Naive thymus-derived CD4-positive, alpha-beta T cell (primary cell): ENCODE measurements at regions not wholly inside any gene's neighbourhood (a gene's known extent, or its start where the extent isn't known, plus 50 kb on each side); places are given as distances from the start of the nearest gene placed in this dataset.

Experiments used
- ATAC-seq: fragments of 150-1000 bp; cut with Tn5 transposase; 2 replicates; pipeline ENCODE4 v1.10.0; 2021; ENCODE audit warnings: mild to moderate bottlenecking, moderate library complexity
- CTCF ChIA-PET: fragments of 350-600 bp; sonication (Branson Sonifier 250); formaldehyde crosslinking; loops from one replicate; lab custom pipeline; 2021; ENCODE audit warnings: antibody characterized with exemption; lab: Charles Lee
- POLR2A ChIA-PET: fragments of 350-600 bp; sonication (Branson Sonifier 250); formaldehyde crosslinking; loops from one replicate; lab custom pipeline; 2021; ENCODE audit warnings: antibody characterized with exemption, inconsistent platforms; lab: Charles Lee
- DNase-seq, 9 donors: peaks; one replicate each; pipeline versions ENCODE4 v3.0.0 to v3.0.0-alpha.2; 2020 to 2022; ENCODE audit warnings: mixed read lengths in 1 of 9
- H3K27ac ChIP-seq: one replicate; pipeline ENCODE4 v1.7.0; 2013; ENCODE audit warnings: mild to moderate bottlenecking, low read depth, low read length, moderate library complexity
- H3K27me3 ChIP-seq, 2 donors: one replicate each; pipeline ENCODE4 v1.7.0; 2013; ENCODE audit warnings: low read length in 2 of 2, mild to moderate bottlenecking in 2 of 2, moderate library complexity in 2 of 2; ENCODE audit not compliant: control insufficient read depth in 2 of 2, insufficient read depth in 2 of 2
- H3K36me3 ChIP-seq, 3 experiments: 1 replicate in 2 of 3; 2 replicates in 1 of 3; pipeline ENCODE4 v1.7.0; 2013; ENCODE audit warnings: low read length in 3 of 3, mild to moderate bottlenecking in 3 of 3, moderate library complexity in 1 of 3; ENCODE audit not compliant: insufficient read depth in 3 of 3, control insufficient read depth in 2 of 3
- H3K4me1 ChIP-seq, 2 donors: one replicate each; pipeline ENCODE4 v1.7.0; 2013; ENCODE audit warnings: low read length in 2 of 2, mild to moderate bottlenecking in 2 of 2, moderate library complexity in 1 of 2; ENCODE audit not compliant: control insufficient read depth in 2 of 2, insufficient read depth in 2 of 2
- H3K4me3 ChIP-seq: 2 replicates; pipeline ENCODE4 v1.7.0; 2013; ENCODE audit warnings: mild to moderate bottlenecking, low read length
- H3K9me3 ChIP-seq, 3 experiments: 1 replicate in 2 of 3; 2 replicates in 1 of 3; pipeline ENCODE4 v1.7.0; 2013; ENCODE audit warnings: low read length in 3 of 3; ENCODE audit not compliant: control insufficient read depth in 2 of 3
- H3K27ac Mint-ChIP-seq, 9 donors: one replicate each; pipeline ENCODE4 v1.8.0; 2020 to 2022; ENCODE audit warnings: mixed read lengths in 9 of 9, mild to moderate bottlenecking in 8 of 9, moderate library complexity in 5 of 9, inconsistent platforms in 2 of 9
- H3K27me3 Mint-ChIP-seq, 5 donors: one replicate each; pipeline ENCODE4 v1.8.0; 2021 to 2022; ENCODE audit warnings: mixed read lengths in 5 of 5, mild to moderate bottlenecking in 1 of 5
- H3K36me3 Mint-ChIP-seq, 5 donors: one replicate each; pipeline ENCODE4 v1.8.0; 2020 to 2022; ENCODE audit warnings: mixed read lengths in 5 of 5, mild to moderate bottlenecking in 3 of 5, inconsistent platforms in 1 of 5
- H3K4me1 Mint-ChIP-seq, 7 donors: one replicate each; pipeline ENCODE4 v1.8.0; 2020 to 2022; ENCODE audit warnings: mixed read lengths in 7 of 7, mild to moderate bottlenecking in 3 of 7, inconsistent platforms in 1 of 7
- H3K4me3 Mint-ChIP-seq, 10 donors: one replicate each; pipeline ENCODE4 v1.8.0; 2020 to 2022; ENCODE audit warnings: mild to moderate bottlenecking in 10 of 10, mixed read lengths in 10 of 10, moderate library complexity in 6 of 10, inconsistent platforms in 2 of 10
- H3K9me3 Mint-ChIP-seq, 11 donors: one replicate each; pipeline ENCODE4 v1.8.0; 2020 to 2022; ENCODE audit warnings: mixed read lengths in 11 of 11, mild to moderate bottlenecking in 4 of 11, inconsistent platforms in 1 of 11, moderate library complexity in 1 of 11
- intact Hi-C, 2 donors: fragments of 100-400 bp; cut with micrococcal nuclease; formaldehyde crosslinking; loops; one replicate each; pipeline ENCODE4 v1.15.1; 2023

DNA sequence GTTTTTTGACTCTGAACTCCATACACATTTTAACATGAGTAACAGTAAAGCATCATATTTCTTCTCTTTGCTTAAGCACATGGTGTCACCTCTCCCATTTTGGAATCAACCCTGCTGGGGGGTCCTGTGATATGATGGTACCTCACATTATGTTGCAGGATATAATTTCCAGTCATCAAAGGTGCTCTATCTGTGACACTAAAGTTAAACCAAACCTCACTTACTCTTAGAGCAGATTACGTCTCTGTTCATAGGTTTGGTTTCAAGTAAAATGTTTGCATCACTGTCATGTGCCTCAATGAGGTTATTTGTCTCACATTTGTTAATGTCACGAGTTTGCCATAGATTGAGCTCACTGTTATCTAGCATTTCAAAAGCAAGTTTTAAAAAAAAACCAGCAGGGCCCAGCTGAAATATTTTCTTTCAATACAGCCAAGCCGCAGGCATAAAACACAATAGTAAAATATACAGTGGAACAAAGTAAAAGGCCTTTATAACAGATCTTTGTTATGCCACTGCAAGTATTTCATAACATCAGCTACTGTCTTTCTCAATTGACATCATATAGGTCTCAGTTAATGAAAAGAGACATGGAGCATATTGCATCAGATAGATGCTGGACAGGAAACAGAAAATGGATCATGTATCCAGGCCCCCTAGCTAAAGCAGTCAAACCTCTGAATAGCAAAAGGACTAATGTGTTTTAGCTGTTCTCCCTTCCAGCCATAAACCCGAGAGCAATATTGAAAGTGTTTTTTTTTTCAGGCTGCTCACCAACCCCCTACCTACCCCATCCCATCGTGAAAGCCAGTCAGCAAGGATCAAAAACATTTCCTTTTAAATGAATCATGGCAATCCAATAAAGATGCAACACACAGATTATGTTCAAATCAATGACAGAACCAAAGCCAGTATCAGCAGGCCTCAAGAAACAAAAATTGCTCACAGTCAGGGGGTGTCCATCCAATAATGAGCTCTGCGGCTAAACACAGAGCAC, 182.1 kb upstream of the ITGA1 start:
- no peak overlapping the region for H3K4me3 ChIP-seq
- POLR2A ChIA-PET: no interaction called here
- peaks cover 4 to 12% (median 5%) of the 10 kb centered on the region in 5 donors for H3K27me3 Mint-ChIP-seq
- CTCF ChIA-PET: no interaction called here
- peaks cover 0 to 6% (median 0%) of the 10 kb centered on the region in 11 donors for H3K9me3 Mint-ChIP-seq
- DNase-seq: no peak
- no peak overlapping the region for H3K4me3 Mint-ChIP-seq
- H3K4me1 Mint-ChIP-seq: no peaks in the 10 kb centered on the region
- no peak overlapping the region for H3K27ac Mint-ChIP-seq
- peaks cover 0 to 5% (median 0%) of the 10 kb centered on the region in 5 donors for H3K36me3 Mint-ChIP-seq
- no peaks in the 10 kb centered on the region for H3K36me3 ChIP-seq
- H3K4me1 ChIP-seq: no peaks in the 10 kb centered on the region
- no peaks in the 10 kb centered on the region for H3K9me3 ChIP-seq
- H3K27ac ChIP-seq: no peak overlapping the region
- intact Hi-C loops: no loop called here
- no peaks in the 10 kb centered on the region for H3K27me3 ChIP-seq
- no peak for ATAC-seq

DNA sequence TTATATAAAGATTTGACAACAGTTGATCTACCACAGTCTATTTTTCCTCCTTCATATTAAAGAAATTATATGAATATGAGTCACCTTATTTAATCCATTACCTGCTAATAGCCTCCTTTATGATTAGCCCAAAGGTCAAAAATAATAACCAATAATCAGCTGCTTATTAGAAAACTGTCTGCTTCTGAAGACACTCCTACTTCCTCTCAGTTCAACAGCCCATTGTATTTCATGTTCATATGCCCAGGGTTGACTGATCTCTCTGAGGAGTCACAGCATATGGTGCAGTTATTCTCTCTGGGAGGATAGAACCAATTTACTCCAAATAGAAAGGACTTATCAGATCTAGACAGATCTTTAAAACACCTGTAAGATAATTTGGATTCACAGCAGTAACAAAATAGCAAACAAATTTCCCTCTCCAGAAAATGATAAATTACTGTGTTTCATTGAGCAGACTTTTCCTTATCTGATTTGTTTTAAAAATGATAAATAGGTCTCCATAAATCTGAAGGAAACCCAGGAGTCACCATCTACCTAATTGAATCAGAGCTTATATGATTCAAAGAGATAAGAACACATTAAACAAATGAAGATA, 180.4 kb upstream of the ITGA1 start:
- Histone ChIP-seq H3K36me3 (no peaks in the 10 kb centered on the region), H3K9me3 (no peaks in the 10 kb centered on the region), H3K27me3 (no peaks in the 10 kb centered on the region), H3K4me1 (no peaks in the 10 kb centered on the region), H3K27ac (no peak overlapping the region), H3K4me3 (no peak overlapping the region)
- peaks cover 0 to 5% (median 0%) of the 10 kb centered on the region in 5 donors for H3K36me3 Mint-ChIP-seq
- ChIA-PET CTCF (interaction anchor here (0.5 kb wide), 1 partner anchor 50 kb away, joined by 3 read pairs; no protein-coding TSS in a partner anchor), POLR2A (no interaction called here)
- H3K4me1 Mint-ChIP-seq: no peaks in the 10 kb centered on the region
- H3K9me3 Mint-ChIP-seq: peaks cover 0 to 6% (median under 1%) of the 10 kb centered on the region in 11 donors
- H3K27ac Mint-ChIP-seq: no peak overlapping the region
- DNase-seq (no peak), ATAC-seq (no peak)
- H3K4me3 Mint-ChIP-seq: no peak overlapping the region
- peaks cover 4 to 10% (median 5%) of the 10 kb centered on the region in 5 donors for H3K27me3 Mint-ChIP-seq
- intact Hi-C loops: no loop called here

DNA sequence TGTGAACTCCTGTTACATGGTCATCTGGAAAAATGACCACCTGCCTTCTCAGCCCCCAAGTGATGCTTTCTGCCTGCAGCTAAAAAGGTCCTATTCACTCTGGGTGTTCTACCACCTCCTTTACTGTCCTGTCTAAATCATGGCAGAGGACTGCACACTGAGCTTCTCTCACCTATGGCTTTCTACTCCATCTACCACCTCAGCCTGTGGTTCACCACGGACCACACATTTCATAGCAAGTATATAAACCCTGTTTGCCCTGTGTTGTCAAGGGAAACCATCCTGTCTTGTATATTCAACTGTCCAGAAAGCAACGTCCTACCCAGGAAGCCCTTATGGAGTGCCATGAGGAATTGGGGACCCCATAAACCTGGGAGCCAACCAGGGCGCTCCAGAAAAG, 167.4 kb upstream of the ITGA1 start:
- Histone ChIP-seq H3K27ac (no peak overlapping the region), H3K4me1 (no peaks in the 10 kb centered on the region), H3K4me3 (no peak overlapping the region), H3K9me3 (no peaks in the 10 kb centered on the region), H3K27me3 (no peaks in the 10 kb centered on the region), H3K36me3 (no peaks in the 10 kb centered on the region)
- Mint-ChIP-seq H3K4me1 (peaks cover 0 to 1% (median 0%) of the 10 kb centered on the region in 7 donors), H3K27me3 (peaks cover 0 to 11% (median 6%) of the 10 kb centered on the region in 5 donors), H3K9me3 (peaks cover 0 to 11% (median 1%) of the 10 kb centered on the region in 11 donors), H3K4me3 (no peak overlapping the region), H3K36me3 (no peaks in the 10 kb centered on the region), H3K27ac (no peak overlapping the region)
- ChIA-PET CTCF (no interaction called here), POLR2A (no interaction called here)
- intact Hi-C loops: no loop called here
- no peak for DNase-seq
- ATAC-seq: peak; percentile 24

DNA sequence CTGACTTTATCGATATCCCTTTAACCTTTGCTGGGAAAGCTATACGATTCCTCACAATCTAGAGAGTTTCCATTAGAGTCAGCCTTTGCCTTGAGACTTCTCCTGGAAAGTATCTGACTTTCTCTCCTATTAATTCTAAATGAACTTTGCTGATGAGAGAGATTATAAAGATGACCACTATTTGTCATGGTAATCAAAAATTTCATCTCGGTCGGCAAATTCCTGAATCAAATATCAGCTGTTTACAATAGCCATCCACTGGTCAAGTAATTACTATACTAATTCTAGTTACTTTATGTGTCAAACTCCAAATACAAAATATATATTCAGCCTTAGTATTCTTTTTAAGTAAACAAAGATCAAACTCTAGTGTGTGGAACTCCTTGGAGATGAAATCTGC, 164.4 kb upstream of the ITGA1 start:
- Histone ChIP-seq H3K4me1 (no peaks in the 10 kb centered on the region), H3K36me3 (no peaks in the 10 kb centered on the region), H3K27ac (no peak overlapping the region), H3K9me3 (no peaks in the 10 kb centered on the region), H3K4me3 (no peak overlapping the region), H3K27me3 (no peaks in the 10 kb centered on the region)
- Mint-ChIP-seq H3K27ac (no peak overlapping the region), H3K9me3 (peaks cover 0 to 16% (median 2%) of the 10 kb centered on the region in 11 donors), H3K36me3 (no peaks in the 10 kb centered on the region), H3K4me3 (no peak overlapping the region), H3K4me1 (peaks cover 0 to 1% (median 0%) of the 10 kb centered on the region in 7 donors), H3K27me3 (peaks cover 4 to 19% (median 12%) of the 10 kb centered on the region in 5 donors)
- ATAC-seq (no peak), DNase-seq (no peak)
- CTCF ChIA-PET: no interaction called here
- POLR2A ChIA-PET: no interaction called here
- intact Hi-C loops: no loop called here

DNA sequence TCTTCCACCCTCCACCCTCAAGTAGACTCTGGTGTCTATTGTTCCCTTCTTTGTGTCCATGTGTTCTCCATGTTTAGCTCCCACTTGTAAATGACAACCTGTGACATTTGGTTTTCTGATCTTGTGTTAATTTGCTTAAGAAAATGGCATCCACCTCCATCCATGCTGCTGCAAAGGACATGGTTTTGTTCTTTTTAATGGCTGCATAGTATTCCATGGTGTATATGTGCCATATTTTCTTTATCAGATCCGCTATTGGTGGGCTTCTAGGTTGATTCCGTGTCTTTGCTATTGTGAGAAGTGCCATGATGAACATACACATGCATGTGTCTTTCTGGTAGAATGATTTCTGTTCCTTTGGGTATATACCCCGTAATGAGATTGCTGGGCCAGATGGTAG, 163.4 kb upstream of the ITGA1 start:
- Mint-ChIP-seq H3K9me3 (peaks cover 0 to 16% (median 2%) of the 10 kb centered on the region in 11 donors), H3K4me1 (peaks cover 0 to 1% (median 0%) of the 10 kb centered on the region in 7 donors), H3K36me3 (no peaks in the 10 kb centered on the region), H3K4me3 (no peak overlapping the region), H3K27me3 (peaks cover 10 to 24% (median 15%) of the 10 kb centered on the region in 5 donors), H3K27ac (no peak overlapping the region)
- CTCF ChIA-PET: no interaction called here
- Histone ChIP-seq H3K4me1 (no peaks in the 10 kb centered on the region), H3K4me3 (no peak overlapping the region), H3K9me3 (no peaks in the 10 kb centered on the region), H3K27ac (no peak overlapping the region), H3K36me3 (no peaks in the 10 kb centered on the region), H3K27me3 (no peaks in the 10 kb centered on the region)
- POLR2A ChIA-PET: no interaction called here
- ATAC-seq: no peak
- intact Hi-C loops: no loop called here
- no peak for DNase-seq

DNA sequence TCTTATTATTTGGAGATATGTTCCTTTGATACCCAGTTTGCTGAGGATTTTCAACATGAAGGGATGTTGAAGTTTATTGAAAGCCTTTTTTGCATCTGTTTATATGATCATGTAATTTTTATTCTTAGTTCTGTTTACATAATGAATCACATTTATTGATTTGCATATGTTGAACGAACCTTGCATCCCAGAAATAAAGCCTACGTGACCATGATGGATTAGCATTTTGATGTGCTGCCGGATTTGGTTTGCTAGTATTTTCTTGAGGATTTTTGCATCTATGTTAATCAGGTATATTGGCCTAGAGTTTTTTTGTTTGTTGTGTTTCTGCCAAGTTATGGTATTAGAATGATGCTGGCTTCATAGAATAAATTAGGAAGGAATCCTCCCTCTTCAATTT, 161.4 kb upstream of the ITGA1 start:
- Histone ChIP-seq H3K27ac (no peak overlapping the region), H3K4me3 (no peak overlapping the region)
- CTCF ChIA-PET: no interaction called here

More for the DNA sequence above, 161.4 kb upstream of the ITGA1 start:
- no peak overlapping the region for H3K4me3 Mint-ChIP-seq
- no peaks in the 10 kb centered on the region for H3K4me1 ChIP-seq
- H3K36me3 ChIP-seq: no peaks in the 10 kb centered on the region
- peaks cover 0 to 16% (median 2%) of the 10 kb centered on the region in 11 donors for H3K9me3 Mint-ChIP-seq
- H3K4me1 Mint-ChIP-seq: peaks cover 0 to 1% (median 0%) of the 10 kb centered on the region in 7 donors
- peaks cover 12 to 35% (median 28%) of the 10 kb centered on the region in 5 donors for H3K27me3 Mint-ChIP-seq
- no peaks in the 10 kb centered on the region for H3K9me3 ChIP-seq
- DNase-seq (no peak), ATAC-seq (no peak)
- no peaks in the 10 kb centered on the region for H3K27me3 ChIP-seq
- intact Hi-C loops: no loop called here
- H3K27ac Mint-ChIP-seq: no peak overlapping the region
- no peaks in the 10 kb centered on the region for H3K36me3 Mint-ChIP-seq
- POLR2A ChIA-PET: interaction anchor here (0.7 kb wide), 1 partner anchor 12 kb away, joined by 3 read pairs; no protein-coding TSS in a partner anchor
